ENCODE measurements at regions not wholly inside any gene's neighbourhood (a gene's known extent, or its start where the extent isn't known, plus 50 kb on each side); places are given as distances from the start of the nearest gene placed in this dataset.

GRCh38 chr1:87508247-87508787, 179.6 kb downstream of the LMO4 start:
- no peak for FAIRE-seq
- DNase-seq (ENCODE audit: low spot score): no peak

GRCh38 chr1:87510540-87510939, 181.9 kb downstream of the LMO4 start:
- DNase-seq (ENCODE audit: low spot score) (no peak), FAIRE-seq (no peak)

GRCh38 chr1:87511449-87511848, 182.8 kb downstream of the LMO4 start:
- DNase-seq (ENCODE audit: low spot score): no peak
- no peak for FAIRE-seq

GRCh38 chr1:87512431-87512830, 183.8 kb downstream of the LMO4 start:
- FAIRE-seq (no peak), DNase-seq (ENCODE audit: low spot score) (no peak)

GRCh38 chr1:87513255-87513654, 184.6 kb downstream of the LMO4 start:
- FAIRE-seq: no peak
- peak; percentile 24 for DNase-seq (ENCODE audit: low spot score)

- DNase-seq (ENCODE audit: low spot score): no peak
- FAIRE-seq: no peak
These were observed 185.4 kb downstream of the LMO4 start for GRCh38 chr1:87513966-87514660.

- no peak for DNase-seq (ENCODE audit: low spot score)
- no peak for FAIRE-seq
These were observed 187.1 kb downstream of the LMO4 start for GRCh38 chr1:87515781-87516180.

- FAIRE-seq: no peak
- DNase-seq (ENCODE audit: low spot score): no peak
These were observed 190.1 kb downstream of the LMO4 start for GRCh38 chr1:87518794-87519193.

GRCh38 chr1:87521452-87521851, 192.8 kb downstream of the LMO4 start:
- no peak for DNase-seq (ENCODE audit: low spot score)
- no peak for FAIRE-seq

GRCh38 chr1:87523466-87523865, 194.8 kb downstream of the LMO4 start:
- no peak for DNase-seq (ENCODE audit: low spot score)
- no peak for FAIRE-seq

- DNase-seq (ENCODE audit: low spot score): no peak
- no peak for FAIRE-seq
These were observed 195.5 kb downstream of the LMO4 start for GRCh38 chr1:87524021-87524754.

- DNase-seq (ENCODE audit: low spot score) (no peak), FAIRE-seq (no peak)
These were observed 200.3 kb downstream of the LMO4 start for GRCh38 chr1:87528754-87529517.

GRCh38 chr1:87530042-87530807, 201.5 kb downstream of the LMO4 start:
- no peak for FAIRE-seq
- no peak for DNase-seq (ENCODE audit: low spot score)

GRCh38 chr1:87535551-87535950, 206.9 kb downstream of the LMO4 start:
- DNase-seq (ENCODE audit: low spot score): no peak
- FAIRE-seq: no peak

GRCh38 chr1:87539147-87539546, 210.5 kb downstream of the LMO4 start:
- DNase-seq (ENCODE audit: low spot score) (no peak), FAIRE-seq (no peak)

GRCh38 chr1:87542697-87543096, 214.0 kb downstream of the LMO4 start:
- no peak for FAIRE-seq
- no peak for DNase-seq (ENCODE audit: low spot score)

GRCh38 chr1:87549738-87550137, 221.1 kb downstream of the LMO4 start:
- FAIRE-seq: no peak
- no peak for DNase-seq (ENCODE audit: low spot score)

GRCh38 chr1:87553511-87553910, 224.8 kb downstream of the LMO4 start:
- DNase-seq (ENCODE audit: low spot score): no peak
- FAIRE-seq: no peak

- DNase-seq (ENCODE audit: low spot score): no peak
- no peak for FAIRE-seq
These were observed 226.7 kb downstream of the LMO4 start for GRCh38 chr1:87555366-87555765.

- FAIRE-seq: no peak
- DNase-seq (ENCODE audit: low spot score): no peak
These were observed 227.6 kb downstream of the LMO4 start for GRCh38 chr1:87556326-87556725.

GRCh38 chr1:87558921-87559320, 230.2 kb downstream of the LMO4 start:
- no peak for DNase-seq (ENCODE audit: low spot score)

More at GRCh38 chr1:87558921-87559320, 230.2 kb downstream of the LMO4 start:
- no peak for FAIRE-seq
